WTC11 (cell line): ENCODE measurements at regions not wholly inside any gene's neighbourhood (a gene's known extent, or its start where the extent isn't known, plus 50 kb on each side); places are given as distances from the start of the nearest gene placed in this dataset.

ENCODE experiments used
- ATAC-seq: fragments of 200-7000 bp; cut with Tn5 transposase; 2 replicates; pipeline ENCODE4 v1.10.0; 2021; ENCODE audit warnings: mild to moderate bottlenecking, moderate library complexity
- CTCF ChIA-PET: fragments of 300-600 bp; sonication (Branson Sonifier 250); formaldehyde crosslinking; loops from one replicate; lab custom pipeline; 2021; ENCODE audit warnings: antibody characterized with exemption; lab: Charles Lee
- POLR2A ChIA-PET: fragments of 350-600 bp; sonication (Branson Sonifier 250); formaldehyde crosslinking; loops from one replicate; lab custom pipeline; 2021; ENCODE audit warnings: antibody characterized with exemption; lab: Charles Lee
- DNase-seq: peaks from one replicate; pipeline ENCODE4 v3.0.0; 2021; ENCODE audit warnings: low spot score
- H3K27ac Mint-ChIP-seq: 2 replicates; pipeline ENCODE4 v1.8.0; 2021; ENCODE audit warnings: mixed read lengths
- H3K27me3 Mint-ChIP-seq: 2 replicates; pipeline ENCODE4 v1.8.0; 2021; ENCODE audit warnings: low read depth, mild to moderate bottlenecking, moderate library complexity, mixed read lengths
- H3K36me3 Mint-ChIP-seq: 2 replicates; pipeline ENCODE4 v1.8.0; 2021; ENCODE audit warnings: mixed read lengths
- H3K4me1 Mint-ChIP-seq: 2 replicates; pipeline ENCODE4 v1.8.0; 2022; ENCODE audit warnings: mixed read lengths
- H3K4me3 Mint-ChIP-seq: 2 replicates; pipeline ENCODE4 v1.8.0; 2021; ENCODE audit warnings: mild to moderate bottlenecking, moderate library complexity, mixed read lengths
- H3K9me3 Mint-ChIP-seq: 2 replicates; pipeline ENCODE4 v1.8.0; 2021; ENCODE audit warnings: mixed read lengths
- CREB1 ChIP-seq: sonication (generic); formaldehyde crosslinking; IDR thresholded peaks from 2 replicates; pipeline ENCODE4 v1.8.0; 2023; ENCODE audit warnings: mild to moderate bottlenecking, missing genetic modification reagents
- ELF4 ChIP-seq: sonication (generic); formaldehyde crosslinking; IDR thresholded peaks from 2 replicates; pipeline ENCODE4 v1.8.1; 2022; ENCODE audit warnings: low read depth, mild to moderate bottlenecking, moderate library complexity, missing genetic modification reagents
- ESRRA ChIP-seq: sonication (generic); formaldehyde crosslinking; IDR thresholded peaks from 2 replicates; pipeline ENCODE4 v1.8.1; 2022; ENCODE audit warnings: mild to moderate bottlenecking, missing genetic modification reagents, borderline replicate concordance
- FOXJ3 ChIP-seq: sonication (generic); formaldehyde crosslinking; IDR thresholded peaks from 2 replicates; pipeline ENCODE4 v1.9.0; 2021; ENCODE audit warnings: missing genetic modification reagents, mild to moderate bottlenecking, borderline replicate concordance
- JAZF1 ChIP-seq: fragments of 250-450 bp; sonication (Bioruptor Pico); IDR thresholded peaks from 2 replicates; pipeline ENCODE4 v1.9.0; 2021; ENCODE audit warnings: moderate library complexity, mild to moderate bottlenecking, inconsistent platforms
- JUN ChIP-seq: sonication (generic); formaldehyde crosslinking; IDR thresholded peaks from 2 replicates; pipeline ENCODE4 v1.8.0; 2023; ENCODE audit warnings: mild to moderate bottlenecking, missing genetic modification reagents
- KAT7 ChIP-seq: sonication (generic); formaldehyde crosslinking; IDR thresholded peaks from 2 replicates; pipeline ENCODE4 v1.8.1; 2023; ENCODE audit warnings: missing genetic modification reagents, mild to moderate bottlenecking, borderline replicate concordance
- MYBL2 ChIP-seq: sonication (generic); formaldehyde crosslinking; IDR thresholded peaks from 2 replicates; pipeline ENCODE4 v1.8.1; 2023; ENCODE audit warnings: mild to moderate bottlenecking, moderate library complexity, missing genetic modification reagents
- OVOL2 ChIP-seq: fragments of 250-450 bp; sonication (Bioruptor Pico); IDR thresholded peaks from 2 replicates; pipeline ENCODE4 v1.9.0; 2021; ENCODE audit warnings: mild to moderate bottlenecking, borderline replicate concordance
- SMAD3 ChIP-seq: sonication (generic); formaldehyde crosslinking; IDR thresholded peaks from 2 replicates; pipeline ENCODE4 v1.8.0; 2022; ENCODE audit warnings: missing genetic modification reagents, mild to moderate bottlenecking, borderline replicate concordance
- ZNF121 ChIP-seq: sonication (generic); formaldehyde crosslinking; IDR thresholded peaks from 2 replicates; pipeline ENCODE4 v1.8.0; 2023; ENCODE audit warnings: missing genetic modification reagents
- ZNF219 ChIP-seq: sonication (generic); formaldehyde crosslinking; IDR thresholded peaks from 2 replicates; pipeline ENCODE4 v1.8.0; 2023; ENCODE audit warnings: missing genetic modification reagents, mild to moderate bottlenecking, borderline replicate concordance
- ZNF317 ChIP-seq: sonication (generic); formaldehyde crosslinking; IDR thresholded peaks from 2 replicates; pipeline ENCODE4 v1.8.1; 2023; ENCODE audit warnings: low read depth, mild to moderate bottlenecking, moderate library complexity, missing genetic modification reagents, borderline replicate concordance
- ZNF396 ChIP-seq: fragments of 250-450 bp; sonication (Bioruptor Pico); IDR thresholded peaks from 2 replicates; pipeline ENCODE4 v1.8.0; 2021; ENCODE audit warnings: mild to moderate bottlenecking, moderate library complexity, borderline replicate concordance
- ZNF416 ChIP-seq: fragments of 250-450 bp; sonication (Bioruptor Pico); IDR thresholded peaks from 2 replicates; pipeline ENCODE4 v1.9.0; 2021; ENCODE audit warnings: mild to moderate bottlenecking, inconsistent platforms
- ZNF671 ChIP-seq: fragments of 250-450 bp; sonication (Bioruptor Pico); IDR thresholded peaks from 2 replicates; pipeline ENCODE4 v1.8.0; 2021; ENCODE audit warnings: mild to moderate bottlenecking
- TF ChIP-seq, protein P1 (sequence below): sonication (generic); formaldehyde crosslinking; IDR thresholded peaks from 2 replicates; pipeline ENCODE4 v1.8.0; 2023; ENCODE audit warnings: mild to moderate bottlenecking, missing genetic modification reagents
- TF ChIP-seq, protein P2 (sequence below): sonication (generic); formaldehyde crosslinking; IDR thresholded peaks from 2 replicates; pipeline ENCODE4 v1.8.0; 2022; ENCODE audit warnings: mild to moderate bottlenecking, missing genetic modification reagents
- TF ChIP-seq, protein P3 (sequence below): sonication (generic); formaldehyde crosslinking; IDR thresholded peaks from 2 replicates; pipeline ENCODE4 v1.8.1; 2022; ENCODE audit warnings: mild to moderate bottlenecking, moderate library complexity, missing genetic modification reagents
- TF ChIP-seq, protein P4 (sequence below): sonication (generic); formaldehyde crosslinking; IDR thresholded peaks from 2 replicates; pipeline ENCODE4 v1.8.0; 2023; ENCODE audit warnings: missing genetic modification reagents, mild to moderate bottlenecking, borderline replicate concordance

DNA sequence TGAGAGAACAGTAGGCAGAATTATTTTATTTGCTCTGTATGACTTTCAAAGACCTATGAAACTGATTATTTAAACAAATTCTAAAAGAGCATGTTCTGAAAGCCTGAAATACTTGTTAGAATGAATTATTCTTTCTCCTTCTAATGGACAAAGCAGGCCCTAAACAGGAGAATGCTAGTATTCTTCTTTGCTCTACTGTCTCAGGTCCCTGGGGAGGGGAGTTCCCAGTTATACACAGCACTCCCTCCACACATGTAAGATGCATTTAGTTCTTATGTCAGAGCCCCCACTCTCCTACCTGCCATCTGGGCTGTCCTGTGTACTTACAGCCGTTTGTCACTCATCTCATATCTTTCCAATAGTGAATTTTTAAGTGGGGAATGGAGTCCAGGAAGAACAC, 633.5 kb upstream of the ANKRD30A start:
- Mint-ChIP-seq H3K9me3 (no peaks in the 10 kb centered on the region), H3K4me3 (no peak overlapping the region), H3K27me3 (no peaks in the 10 kb centered on the region), H3K27ac (no peak overlapping the region), H3K36me3 (no peaks in the 10 kb centered on the region), H3K4me1 (no peaks in the 10 kb centered on the region)
- ChIA-PET POLR2A (no interaction called here), CTCF (no interaction called here)
- DNase-seq (no peak), ATAC-seq (no peak)
- TF ChIP-seq ZNF416 (no peak), CREB1 (CRISPR knock-in tag) (no peak), ZNF317 (CRISPR knock-in tag) (no peak), ZNF396 (CRISPR knock-in tag) (no peak), JUN (no peak), SMAD3 (CRISPR knock-in tag) (no peak), FOXJ3 (CRISPR knock-in tag) (no peak), ZNF671 (no peak), ESRRA (CRISPR knock-in tag) (no peak), JAZF1 (CRISPR knock-in tag) (no peak), MYBL2 (CRISPR knock-in tag) (no peak), ELF4 (CRISPR knock-in tag) (no peak), ZNF219 (CRISPR knock-in tag) (no peak), OVOL2 (no peak), ZNF121 (no peak), KAT7 (CRISPR knock-in tag) (no peak)
- TF ChIP-seq, protein P1, sequence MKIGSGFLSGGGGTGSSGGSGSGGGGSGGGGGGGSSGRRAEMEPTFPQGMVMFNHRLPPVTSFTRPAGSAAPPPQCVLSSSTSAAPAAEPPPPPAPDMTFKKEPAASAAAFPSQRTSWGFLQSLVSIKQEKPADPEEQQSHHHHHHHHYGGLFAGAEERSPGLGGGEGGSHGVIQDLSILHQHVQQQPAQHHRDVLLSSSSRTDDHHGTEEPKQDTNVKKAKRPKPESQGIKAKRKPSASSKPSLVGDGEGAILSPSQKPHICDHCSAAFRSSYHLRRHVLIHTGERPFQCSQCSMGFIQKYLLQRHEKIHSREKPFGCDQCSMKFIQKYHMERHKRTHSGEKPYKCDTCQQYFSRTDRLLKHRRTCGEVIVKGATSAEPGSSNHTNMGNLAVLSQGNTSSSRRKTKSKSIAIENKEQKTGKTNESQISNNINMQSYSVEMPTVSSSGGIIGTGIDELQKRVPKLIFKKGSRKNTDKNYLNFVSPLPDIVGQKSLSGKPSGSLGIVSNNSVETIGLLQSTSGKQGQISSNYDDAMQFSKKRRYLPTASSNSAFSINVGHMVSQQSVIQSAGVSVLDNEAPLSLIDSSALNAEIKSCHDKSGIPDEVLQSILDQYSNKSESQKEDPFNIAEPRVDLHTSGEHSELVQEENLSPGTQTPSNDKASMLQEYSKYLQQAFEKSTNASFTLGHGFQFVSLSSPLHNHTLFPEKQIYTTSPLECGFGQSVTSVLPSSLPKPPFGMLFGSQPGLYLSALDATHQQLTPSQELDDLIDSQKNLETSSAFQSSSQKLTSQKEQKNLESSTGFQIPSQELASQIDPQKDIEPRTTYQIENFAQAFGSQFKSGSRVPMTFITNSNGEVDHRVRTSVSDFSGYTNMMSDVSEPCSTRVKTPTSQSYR (CRISPR knock-in tag), result no peak
- TF ChIP-seq, protein P2, sequence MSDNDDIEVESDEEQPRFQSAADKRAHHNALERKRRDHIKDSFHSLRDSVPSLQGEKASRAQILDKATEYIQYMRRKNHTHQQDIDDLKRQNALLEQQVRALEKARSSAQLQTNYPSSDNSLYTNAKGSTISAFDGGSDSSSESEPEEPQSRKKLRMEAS (CRISPR knock-in tag), result no peak
- TF ChIP-seq, protein P3, sequence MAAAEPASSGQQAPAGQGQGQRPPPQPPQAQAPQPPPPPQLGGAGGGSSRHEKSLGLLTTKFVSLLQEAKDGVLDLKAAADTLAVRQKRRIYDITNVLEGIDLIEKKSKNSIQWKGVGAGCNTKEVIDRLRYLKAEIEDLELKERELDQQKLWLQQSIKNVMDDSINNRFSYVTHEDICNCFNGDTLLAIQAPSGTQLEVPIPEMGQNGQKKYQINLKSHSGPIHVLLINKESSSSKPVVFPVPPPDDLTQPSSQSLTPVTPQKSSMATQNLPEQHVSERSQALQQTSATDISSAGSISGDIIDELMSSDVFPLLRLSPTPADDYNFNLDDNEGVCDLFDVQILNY (CRISPR knock-in tag), result no peak
- TF ChIP-seq, protein P4, sequence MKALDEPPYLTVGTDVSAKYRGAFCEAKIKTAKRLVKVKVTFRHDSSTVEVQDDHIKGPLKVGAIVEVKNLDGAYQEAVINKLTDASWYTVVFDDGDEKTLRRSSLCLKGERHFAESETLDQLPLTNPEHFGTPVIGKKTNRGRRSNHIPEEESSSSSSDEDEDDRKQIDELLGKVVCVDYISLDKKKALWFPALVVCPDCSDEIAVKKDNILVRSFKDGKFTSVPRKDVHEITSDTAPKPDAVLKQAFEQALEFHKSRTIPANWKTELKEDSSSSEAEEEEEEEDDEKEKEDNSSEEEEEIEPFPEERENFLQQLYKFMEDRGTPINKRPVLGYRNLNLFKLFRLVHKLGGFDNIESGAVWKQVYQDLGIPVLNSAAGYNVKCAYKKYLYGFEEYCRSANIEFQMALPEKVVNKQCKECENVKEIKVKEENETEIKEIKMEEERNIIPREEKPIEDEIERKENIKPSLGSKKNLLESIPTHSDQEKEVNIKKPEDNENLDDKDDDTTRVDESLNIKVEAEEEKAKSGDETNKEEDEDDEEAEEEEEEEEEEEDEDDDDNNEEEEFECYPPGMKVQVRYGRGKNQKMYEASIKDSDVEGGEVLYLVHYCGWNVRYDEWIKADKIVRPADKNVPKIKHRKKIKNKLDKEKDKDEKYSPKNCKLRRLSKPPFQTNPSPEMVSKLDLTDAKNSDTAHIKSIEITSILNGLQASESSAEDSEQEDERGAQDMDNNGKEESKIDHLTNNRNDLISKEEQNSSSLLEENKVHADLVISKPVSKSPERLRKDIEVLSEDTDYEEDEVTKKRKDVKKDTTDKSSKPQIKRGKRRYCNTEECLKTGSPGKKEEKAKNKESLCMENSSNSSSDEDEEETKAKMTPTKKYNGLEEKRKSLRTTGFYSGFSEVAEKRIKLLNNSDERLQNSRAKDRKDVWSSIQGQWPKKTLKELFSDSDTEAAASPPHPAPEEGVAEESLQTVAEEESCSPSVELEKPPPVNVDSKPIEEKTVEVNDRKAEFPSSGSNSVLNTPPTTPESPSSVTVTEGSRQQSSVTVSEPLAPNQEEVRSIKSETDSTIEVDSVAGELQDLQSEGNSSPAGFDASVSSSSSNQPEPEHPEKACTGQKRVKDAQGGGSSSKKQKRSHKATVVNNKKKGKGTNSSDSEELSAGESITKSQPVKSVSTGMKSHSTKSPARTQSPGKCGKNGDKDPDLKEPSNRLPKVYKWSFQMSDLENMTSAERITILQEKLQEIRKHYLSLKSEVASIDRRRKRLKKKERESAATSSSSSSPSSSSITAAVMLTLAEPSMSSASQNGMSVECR, result no peak
